ENCODE measurements at regions not wholly inside any gene's neighbourhood (a gene's known extent, or its start where the extent isn't known, plus 50 kb on each side); places are given as distances from the start of the nearest gene placed in this dataset.

DNA sequence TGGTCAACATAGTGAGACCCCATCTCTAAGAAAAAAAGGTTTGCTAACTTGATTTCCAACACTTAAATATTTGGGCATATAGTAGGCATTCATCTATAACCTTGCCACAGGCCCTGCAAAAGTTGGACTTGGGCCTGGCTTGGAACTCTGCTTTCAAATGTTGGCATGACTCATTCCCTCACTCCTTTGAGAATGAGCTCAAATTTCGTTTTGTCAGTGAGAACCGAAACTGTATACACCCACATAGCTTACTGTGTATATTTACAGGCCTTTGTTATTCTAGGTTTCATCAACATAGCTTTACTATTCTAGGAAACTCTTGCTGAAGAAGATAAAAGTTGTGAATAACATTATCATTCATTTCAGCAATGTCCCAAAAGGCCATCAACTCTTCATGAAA lies 88.7 kb upstream of the ELOVL6 start:
- 37% methylated on average over 2 of the region's 2 CpGs for WGBS
- Histone ChIP-seq H3K27ac (ENCODE audit: low read depth in 1 of 2, low read length in 2 of 2) (no peak overlapping the region), H3K36me3 (ENCODE audit: control insufficient read depth in 4 of 4, insufficient read depth in 3 of 4, low read depth in 1 of 4, low read length in 3 of 4) (no peaks in the 10 kb centered on the region), H3K9me3 (ENCODE audit: control insufficient read depth in 4 of 4, low read length in 3 of 4) (no peaks in the 10 kb centered on the region), H3K4me3 (ENCODE audit: low read depth in 1 of 3, low read length in 3 of 3) (no peak overlapping the region), H3K4me1 (ENCODE audit: control insufficient read depth in 4 of 4, insufficient read depth in 4 of 4, low read length in 3 of 4) (no peaks in the 10 kb centered on the region), H3K9ac (ENCODE audit: low read depth in 1 of 2, low read length in 2 of 2) (no peak overlapping the region), H3K27me3 (ENCODE audit: control insufficient read depth in 4 of 4, insufficient read depth in 4 of 4, low read length in 3 of 4) (no peaks in the 10 kb centered on the region)
- DNase-seq (ENCODE audit: low spot score) = no peak
- TF ChIP-seq HNF4A (conservative IDR thresholded peaks at IDR 0.05) (peak in 1 of 2 donors; percentile 27), JUND (IDR thresholded peaks at IDR 0.05) (peak in 1 of 2 donors; percentile 30), REST (IDR thresholded peaks at IDR 0.05) (no peak)

DNA sequence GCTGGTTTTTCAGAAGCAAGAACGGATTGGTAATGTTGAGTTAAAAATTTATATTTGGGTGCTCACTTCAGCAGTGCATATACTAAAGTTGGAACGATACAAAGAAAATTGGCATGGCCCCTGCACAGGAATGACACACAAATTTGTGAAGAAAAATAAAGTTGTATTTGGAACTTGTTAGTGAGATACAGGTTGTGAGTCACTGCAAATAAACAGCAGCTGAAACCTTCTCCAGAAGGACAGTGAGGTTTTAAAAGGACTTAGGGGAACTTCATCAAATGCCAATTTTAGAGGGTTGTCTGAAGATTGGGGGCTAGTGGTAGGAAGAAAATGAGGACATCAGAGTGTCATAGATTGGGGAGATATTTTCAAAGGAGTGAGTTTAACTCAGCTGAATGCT lies 79.7 kb upstream of the ELOVL6 start:
- H3K4me1 ChIP-seq (ENCODE audit: control insufficient read depth in 4 of 4, insufficient read depth in 4 of 4, low read length in 3 of 4) = no peaks in the 10 kb centered on the region
- H3K27ac ChIP-seq (ENCODE audit: low read depth in 1 of 2, low read length in 2 of 2) = no peak overlapping the region
- no peaks in the 10 kb centered on the region for H3K36me3 ChIP-seq (ENCODE audit: control insufficient read depth in 4 of 4, insufficient read depth in 3 of 4, low read depth in 1 of 4, low read length in 3 of 4)
- no peak overlapping the region for H3K9ac ChIP-seq (ENCODE audit: low read depth in 1 of 2, low read length in 2 of 2)
- DNase-seq (ENCODE audit: low spot score) = no peak
- 91% methylated on average over 2 of the region's 2 CpGs for WGBS
- H3K9me3 ChIP-seq (ENCODE audit: control insufficient read depth in 4 of 4, low read length in 3 of 4) = no peaks in the 10 kb centered on the region
- no peak overlapping the region for H3K4me3 ChIP-seq (ENCODE audit: low read depth in 1 of 3, low read length in 3 of 3)
- no peak for TF ChIP-seq NR2F2 (IDR thresholded peaks at IDR 0.05)
- TF ChIP-seq FOXA2 (IDR thresholded peaks at IDR 0.05) = no peak
- TF ChIP-seq YY1 (IDR thresholded peaks at IDR 0.05) = no peak
- no peaks in the 10 kb centered on the region for H3K27me3 ChIP-seq (ENCODE audit: control insufficient read depth in 4 of 4, insufficient read depth in 4 of 4, low read length in 3 of 4)

GRCh38 chr4:110275871-110276270 lies 77.5 kb upstream of the ELOVL6 start:
- Histone ChIP-seq H3K27me3 (ENCODE audit: control insufficient read depth in 4 of 4, insufficient read depth in 4 of 4, low read length in 3 of 4) (no peaks in the 10 kb centered on the region), H3K9ac (ENCODE audit: low read depth in 1 of 2, low read length in 2 of 2) (no peak overlapping the region), H3K9me3 (ENCODE audit: control insufficient read depth in 4 of 4, low read length in 3 of 4) (no peaks in the 10 kb centered on the region), H3K36me3 (ENCODE audit: control insufficient read depth in 4 of 4, insufficient read depth in 3 of 4, low read depth in 1 of 4, low read length in 3 of 4) (no peaks in the 10 kb centered on the region), H3K4me1 (ENCODE audit: control insufficient read depth in 4 of 4, insufficient read depth in 4 of 4, low read length in 3 of 4) (no peaks in the 10 kb centered on the region), H3K27ac (ENCODE audit: low read depth in 1 of 2, low read length in 2 of 2) (no peak overlapping the region), H3K4me3 (ENCODE audit: low read depth in 1 of 3, low read length in 3 of 3) (no peak overlapping the region)
- TF ChIP-seq HNF4A (conservative IDR thresholded peaks at IDR 0.05) (no peak), YY1 (IDR thresholded peaks at IDR 0.05) (no peak), TAF1 (conservative IDR thresholded peaks at IDR 0.05) (no peak), NR2F2 (IDR thresholded peaks at IDR 0.05) (no peak), GABPA (IDR thresholded peaks at IDR 0.05 in 1 of 2, conservative IDR thresholded peaks at IDR 0.05 in 1 of 2) (no peak), EGR1 (IDR thresholded peaks at IDR 0.05; ENCODE audit: low read depth in 2 of 2) (no peak), FOXA2 (IDR thresholded peaks at IDR 0.05) (no peak), FOXA1 (IDR thresholded peaks at IDR 0.05) (no peak), REST (IDR thresholded peaks at IDR 0.05) (no peak), HNF4G (IDR thresholded peaks at IDR 0.05) (no peak), SP1 (IDR thresholded peaks at IDR 0.05) (no peak)
- no peak for DNase-seq (ENCODE audit: low spot score)

Data from liver (tissue), 7 donors.